ENCODE measurements at regions not wholly inside any gene's neighbourhood (a gene's known extent, or its start where the extent isn't known, plus 50 kb on each side); places are given as distances from the start of the nearest gene placed in this dataset.

DNA sequence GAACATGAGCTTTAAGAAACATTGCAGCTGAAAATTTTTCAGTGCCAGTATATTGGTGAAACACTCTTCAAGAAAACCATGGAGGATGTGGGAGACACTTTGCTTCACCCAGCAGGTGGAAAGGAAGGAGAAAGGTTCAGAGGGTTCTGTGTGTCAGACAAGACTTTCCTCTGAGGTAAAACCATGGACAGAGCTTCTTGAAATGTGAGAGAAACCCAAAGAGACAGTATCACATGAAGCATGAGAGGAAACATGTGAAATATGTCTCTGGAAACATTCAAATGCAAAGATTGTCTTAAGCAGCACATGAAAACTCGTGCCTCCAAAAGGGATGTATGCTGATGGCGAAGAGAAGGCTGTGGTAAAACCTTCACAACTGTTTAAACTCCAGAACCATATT lies 368.9 kb upstream of the ST8SIA4 start:
- Mint-ChIP-seq H3K4me3 (ENCODE audit: unreplicated experiment) (no peak overlapping the region), H3K36me3 (ENCODE audit: unreplicated experiment) (no peaks in the 10 kb centered on the region), H3K27ac (ENCODE audit: unreplicated experiment) (no peak overlapping the region), H3K27me3 (ENCODE audit: unreplicated experiment) (no peaks in the 10 kb centered on the region), H3K4me1 (ENCODE audit: unreplicated experiment) (no peaks in the 10 kb centered on the region), H3K9me3 (ENCODE audit: unreplicated experiment) (no peaks in the 10 kb centered on the region)
- TF ChIP-seq, protein P1, sequence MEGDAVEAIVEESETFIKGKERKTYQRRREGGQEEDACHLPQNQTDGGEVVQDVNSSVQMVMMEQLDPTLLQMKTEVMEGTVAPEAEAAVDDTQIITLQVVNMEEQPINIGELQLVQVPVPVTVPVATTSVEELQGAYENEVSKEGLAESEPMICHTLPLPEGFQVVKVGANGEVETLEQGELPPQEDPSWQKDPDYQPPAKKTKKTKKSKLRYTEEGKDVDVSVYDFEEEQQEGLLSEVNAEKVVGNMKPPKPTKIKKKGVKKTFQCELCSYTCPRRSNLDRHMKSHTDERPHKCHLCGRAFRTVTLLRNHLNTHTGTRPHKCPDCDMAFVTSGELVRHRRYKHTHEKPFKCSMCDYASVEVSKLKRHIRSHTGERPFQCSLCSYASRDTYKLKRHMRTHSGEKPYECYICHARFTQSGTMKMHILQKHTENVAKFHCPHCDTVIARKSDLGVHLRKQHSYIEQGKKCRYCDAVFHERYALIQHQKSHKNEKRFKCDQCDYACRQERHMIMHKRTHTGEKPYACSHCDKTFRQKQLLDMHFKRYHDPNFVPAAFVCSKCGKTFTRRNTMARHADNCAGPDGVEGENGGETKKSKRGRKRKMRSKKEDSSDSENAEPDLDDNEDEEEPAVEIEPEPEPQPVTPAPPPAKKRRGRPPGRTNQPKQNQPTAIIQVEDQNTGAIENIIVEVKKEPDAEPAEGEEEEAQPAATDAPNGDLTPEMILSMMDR (IDR thresholded peaks at IDR 0.05) = no peak
- no peak for DNase-seq (ENCODE audit: extremely low spot score, unreplicated experiment)

DNA sequence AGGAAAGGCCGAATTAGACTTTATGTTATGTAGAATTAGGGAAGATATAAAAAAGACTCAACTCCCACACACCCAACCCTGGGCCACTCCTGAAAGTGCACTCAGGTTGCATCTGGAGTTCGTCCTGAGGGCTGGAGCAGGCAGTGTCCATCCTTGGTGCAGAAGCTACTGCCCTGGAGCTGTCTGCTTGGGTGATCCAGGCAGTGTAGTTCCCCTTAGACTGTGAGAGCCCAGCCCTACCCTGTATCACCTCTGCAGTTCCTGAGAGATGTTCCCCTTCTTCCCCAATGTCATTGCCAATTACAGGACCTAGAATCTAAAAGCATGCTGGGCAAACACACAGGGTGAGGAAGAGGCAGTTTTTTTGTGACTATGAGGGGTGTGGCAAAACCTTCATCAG lies 368.3 kb upstream of the ST8SIA4 start:
- H3K27me3 Mint-ChIP-seq (ENCODE audit: unreplicated experiment) = no peaks in the 10 kb centered on the region
- no peaks in the 10 kb centered on the region for H3K4me1 Mint-ChIP-seq (ENCODE audit: unreplicated experiment)
- no peaks in the 10 kb centered on the region for H3K36me3 Mint-ChIP-seq (ENCODE audit: unreplicated experiment)
- no peak overlapping the region for H3K4me3 Mint-ChIP-seq (ENCODE audit: unreplicated experiment)
- no peak for DNase-seq (ENCODE audit: extremely low spot score, unreplicated experiment)
- H3K27ac Mint-ChIP-seq (ENCODE audit: unreplicated experiment) = no peak overlapping the region
- H3K9me3 Mint-ChIP-seq (ENCODE audit: unreplicated experiment) = no peaks in the 10 kb centered on the region
- TF ChIP-seq, protein P1 (IDR thresholded peaks at IDR 0.05) = no peak

DNA sequence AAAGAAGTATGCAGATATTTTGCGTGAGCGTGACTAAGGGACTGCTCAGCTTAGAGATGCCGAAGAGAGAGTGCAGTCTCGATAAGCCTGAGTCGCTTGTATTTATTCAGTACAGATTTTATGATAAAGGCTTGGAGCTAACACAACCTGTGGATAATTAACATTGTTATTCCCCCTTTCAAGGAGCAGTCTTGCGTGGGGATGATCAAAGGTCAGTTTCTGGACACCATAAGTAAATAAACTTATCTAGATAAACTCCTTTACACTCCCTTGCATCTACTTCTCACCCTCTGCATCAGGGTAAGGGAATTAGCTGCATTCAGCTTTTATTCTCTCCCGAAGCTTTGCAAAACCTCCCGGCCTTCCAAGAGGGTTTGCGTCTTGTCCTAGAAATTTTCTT lies 357.8 kb upstream of the ST8SIA4 start:
- Mint-ChIP-seq H3K9me3 (ENCODE audit: unreplicated experiment) (peaks cover 25% of the 10 kb centered on the region), H3K4me1 (ENCODE audit: unreplicated experiment) (no peaks in the 10 kb centered on the region), H3K36me3 (ENCODE audit: unreplicated experiment) (no peaks in the 10 kb centered on the region), H3K27me3 (ENCODE audit: unreplicated experiment) (no peaks in the 10 kb centered on the region), H3K27ac (ENCODE audit: unreplicated experiment) (no peak overlapping the region), H3K4me3 (ENCODE audit: unreplicated experiment) (no peak overlapping the region)
- DNase-seq (ENCODE audit: extremely low spot score, unreplicated experiment) = no peak
- TF ChIP-seq, protein P1 (IDR thresholded peaks at IDR 0.05) = no peak

DNA sequence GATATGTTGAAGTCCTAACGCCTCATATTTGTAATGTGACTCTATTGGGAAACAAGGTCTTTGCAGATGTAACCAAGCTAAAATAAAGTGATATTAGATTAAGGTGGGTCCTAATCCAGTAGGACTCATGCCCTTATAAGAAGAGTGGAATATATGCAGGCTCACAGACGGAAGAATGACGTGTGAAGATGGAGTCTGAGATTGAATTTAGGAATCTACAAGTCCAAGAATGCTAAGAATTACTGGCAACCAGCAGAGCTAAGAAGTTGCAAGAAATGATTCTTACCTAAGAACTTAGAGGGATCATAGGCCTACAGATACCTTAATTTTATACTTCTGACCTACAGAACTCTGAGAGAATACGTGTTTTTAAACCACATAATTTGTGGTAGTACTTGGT lies 350.0 kb upstream of the ST8SIA4 start:
- Mint-ChIP-seq H3K27me3 (ENCODE audit: unreplicated experiment) (no peaks in the 10 kb centered on the region), H3K36me3 (ENCODE audit: unreplicated experiment) (no peaks in the 10 kb centered on the region), H3K9me3 (ENCODE audit: unreplicated experiment) (peaks cover 9% of the 10 kb centered on the region), H3K4me1 (ENCODE audit: unreplicated experiment) (no peaks in the 10 kb centered on the region), H3K27ac (ENCODE audit: unreplicated experiment) (no peak overlapping the region), H3K4me3 (ENCODE audit: unreplicated experiment) (no peak overlapping the region)
- TF ChIP-seq, protein P1 (IDR thresholded peaks at IDR 0.05) = no peak
- no peak for DNase-seq (ENCODE audit: extremely low spot score, unreplicated experiment)

DNA sequence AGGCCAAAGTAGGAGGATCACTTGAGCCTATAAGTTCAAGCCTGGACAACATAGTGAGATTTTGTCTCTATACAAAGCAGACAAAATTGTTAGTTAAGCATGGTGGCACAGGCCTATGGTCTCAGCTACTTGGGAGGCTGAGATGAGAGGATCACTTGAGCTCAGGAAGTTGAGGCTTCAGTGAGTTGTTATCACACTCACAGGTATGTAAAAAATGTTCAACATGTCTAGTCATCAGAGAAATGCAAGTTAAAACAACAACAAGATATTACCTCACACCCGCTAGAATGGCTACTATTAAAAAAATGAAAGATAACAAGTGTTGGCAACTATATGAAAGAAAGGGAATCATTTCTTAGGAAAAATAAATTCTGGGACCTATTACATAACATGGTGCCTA lies 341.5 kb upstream of the ST8SIA4 start:
- no peak for DNase-seq (ENCODE audit: extremely low spot score, unreplicated experiment)
- H3K27me3 Mint-ChIP-seq (ENCODE audit: unreplicated experiment) = no peaks in the 10 kb centered on the region
- no peak overlapping the region for H3K27ac Mint-ChIP-seq (ENCODE audit: unreplicated experiment)
- H3K4me1 Mint-ChIP-seq (ENCODE audit: unreplicated experiment) = no peaks in the 10 kb centered on the region
- no peak overlapping the region for H3K4me3 Mint-ChIP-seq (ENCODE audit: unreplicated experiment)
- no peaks in the 10 kb centered on the region for H3K36me3 Mint-ChIP-seq (ENCODE audit: unreplicated experiment)
- peaks cover 22% of the 10 kb centered on the region for H3K9me3 Mint-ChIP-seq (ENCODE audit: unreplicated experiment)
- TF ChIP-seq, protein P1 (IDR thresholded peaks at IDR 0.05) = no peak

Data from osteocyte (in vitro differentiated cells).